Suppressor macrophage treated with lipopolysaccharide for 1 hour (primary cell): ENCODE measurements at regions not wholly inside any gene's neighbourhood (a gene's known extent, or its start where the extent isn't known, plus 50 kb on each side); places are given as distances from the start of the nearest gene placed in this dataset.

ENCODE experiments used
- DNase-seq, 3 donors: peaks; one replicate each; pipeline ENCODE4 v3.0.0-alpha.2; 2020 to 2022

DNA sequence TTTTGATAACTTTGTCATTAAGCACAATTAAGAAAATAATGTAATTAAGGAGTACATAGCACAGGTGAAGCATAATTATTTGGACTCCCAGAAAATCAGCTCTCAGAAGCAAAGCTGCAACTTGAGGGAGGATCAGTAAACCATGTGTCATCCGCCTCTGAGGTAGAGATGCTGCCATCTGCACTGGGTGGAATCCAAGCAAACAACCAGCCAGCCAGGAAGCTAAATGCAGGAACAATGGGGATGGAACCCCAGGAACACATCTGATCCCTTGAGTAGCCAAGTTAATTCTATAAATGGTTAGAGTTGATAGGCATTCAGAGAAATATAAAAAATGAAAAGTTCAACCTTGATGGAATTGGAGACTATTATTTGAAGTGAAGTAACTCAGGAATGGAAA is 520.2 kb downstream of the RFC3 start:
- DNase-seq: no peak

DNA sequence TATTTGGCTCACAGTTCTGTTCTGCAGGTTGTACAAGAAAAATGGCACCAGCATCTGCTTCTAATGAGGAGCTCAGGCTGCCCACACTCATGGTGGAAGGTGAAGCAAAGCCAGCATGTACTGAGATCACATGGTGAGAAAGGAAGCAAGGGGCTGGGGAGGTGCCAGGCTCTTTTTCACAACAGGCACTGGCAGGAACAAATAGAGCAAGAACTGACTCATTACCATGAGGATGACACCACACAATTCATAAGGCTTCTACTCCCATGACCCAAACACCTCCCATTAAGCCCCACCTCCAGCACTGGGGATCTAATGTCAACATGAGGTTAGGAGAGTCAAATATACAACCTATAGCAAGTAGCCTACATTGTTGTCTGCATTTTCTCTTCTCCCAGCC is 522.6 kb downstream of the RFC3 start:
- no peak for DNase-seq

DNA sequence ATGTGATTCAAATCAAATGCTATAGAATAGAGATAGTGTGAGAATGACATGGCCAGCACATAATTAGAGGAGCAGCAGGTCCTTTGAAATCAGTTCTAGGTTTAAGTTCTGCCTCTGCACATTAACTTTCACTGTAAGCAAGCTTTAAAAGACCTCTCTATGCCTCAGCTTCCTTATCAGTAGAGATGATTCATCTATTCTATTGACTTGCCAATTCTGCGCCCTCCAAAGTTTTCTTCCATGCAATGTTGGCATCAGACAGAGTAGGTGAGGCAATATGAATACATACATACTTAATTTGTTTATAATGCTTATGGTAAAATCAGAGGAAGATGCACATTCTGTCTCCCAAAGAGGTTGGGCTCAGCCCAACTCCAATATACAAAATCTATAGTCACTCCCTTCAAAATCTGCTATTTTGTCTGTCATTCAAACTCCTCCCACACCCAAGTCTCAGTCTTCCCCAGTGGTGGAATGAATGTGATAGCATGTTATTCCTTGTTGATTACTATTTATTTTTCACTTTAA is 525.5 kb downstream of the RFC3 start:
- no peak for DNase-seq

DNA sequence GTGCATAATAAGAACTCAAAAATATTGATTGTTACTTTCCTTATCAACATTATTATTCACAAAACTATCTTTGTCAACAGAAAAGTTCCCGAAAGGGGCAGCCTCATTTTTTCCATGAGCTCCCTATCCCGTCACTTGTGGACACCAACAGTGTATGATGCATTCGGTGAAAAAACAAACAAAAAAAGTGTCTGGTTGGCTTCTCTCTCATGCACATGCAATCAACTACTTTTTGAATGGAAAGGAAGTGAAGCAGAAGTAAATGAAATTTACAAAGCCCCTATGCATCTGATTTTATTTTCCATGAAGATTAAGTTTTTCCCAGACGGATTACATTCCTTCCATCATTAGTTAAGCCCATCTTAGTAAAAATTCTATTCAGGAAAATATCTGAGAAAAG is 526.9 kb downstream of the RFC3 start:
- DNase-seq: no peak

DNA sequence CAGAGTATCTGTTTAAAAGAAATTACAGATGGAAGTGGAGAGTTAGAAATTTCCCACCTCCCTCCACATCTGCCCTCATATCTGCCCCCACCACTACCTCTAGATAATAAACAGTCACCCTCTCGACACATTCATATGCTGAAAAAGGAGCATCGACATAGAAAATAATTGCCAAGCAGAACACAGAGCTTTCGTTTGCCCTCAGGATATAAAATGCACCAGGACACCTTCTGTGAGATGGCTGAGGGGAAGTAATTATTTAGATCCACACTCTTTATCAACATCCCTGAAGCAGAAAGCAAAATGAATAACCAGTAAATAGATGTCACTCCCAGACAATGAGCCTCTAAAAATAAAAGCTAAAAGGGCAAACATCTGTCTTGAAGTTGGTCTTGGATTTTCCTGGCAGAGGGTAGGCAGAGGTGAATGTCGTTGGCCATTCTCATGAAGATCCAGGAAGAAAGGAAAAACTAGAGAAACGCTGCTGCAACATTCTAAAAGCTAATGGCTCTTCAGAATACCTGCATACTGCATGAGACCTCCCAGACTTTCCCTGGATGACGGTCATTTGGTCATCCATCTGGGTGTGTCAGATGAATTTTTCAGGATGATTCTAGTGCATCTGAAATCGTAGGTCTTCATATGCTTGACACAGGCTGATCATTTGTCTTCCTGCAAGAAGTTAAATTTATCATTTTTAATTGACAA is 527.5 kb downstream of the RFC3 start:
- DNase-seq: no peak

DNA sequence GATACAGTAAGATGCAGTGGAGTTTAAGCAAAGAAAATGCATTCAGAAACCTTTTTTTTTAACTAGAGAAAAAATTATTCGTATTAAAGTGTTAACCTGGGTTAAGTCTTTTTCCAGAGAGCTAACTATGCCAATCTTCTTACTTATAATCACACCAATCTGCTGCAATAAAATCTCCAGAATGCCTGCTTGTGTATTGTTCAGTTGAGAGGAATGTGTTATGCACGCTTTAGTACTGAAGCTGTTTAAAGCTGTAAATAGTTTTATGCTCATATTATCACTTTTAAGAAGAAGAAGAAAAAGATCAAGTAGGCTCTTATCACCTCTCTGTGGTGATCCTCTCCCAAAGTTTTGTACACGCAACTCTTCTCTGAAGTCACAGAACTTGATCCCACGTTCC is 528.7 kb downstream of the RFC3 start:
- no peak for DNase-seq

DNA sequence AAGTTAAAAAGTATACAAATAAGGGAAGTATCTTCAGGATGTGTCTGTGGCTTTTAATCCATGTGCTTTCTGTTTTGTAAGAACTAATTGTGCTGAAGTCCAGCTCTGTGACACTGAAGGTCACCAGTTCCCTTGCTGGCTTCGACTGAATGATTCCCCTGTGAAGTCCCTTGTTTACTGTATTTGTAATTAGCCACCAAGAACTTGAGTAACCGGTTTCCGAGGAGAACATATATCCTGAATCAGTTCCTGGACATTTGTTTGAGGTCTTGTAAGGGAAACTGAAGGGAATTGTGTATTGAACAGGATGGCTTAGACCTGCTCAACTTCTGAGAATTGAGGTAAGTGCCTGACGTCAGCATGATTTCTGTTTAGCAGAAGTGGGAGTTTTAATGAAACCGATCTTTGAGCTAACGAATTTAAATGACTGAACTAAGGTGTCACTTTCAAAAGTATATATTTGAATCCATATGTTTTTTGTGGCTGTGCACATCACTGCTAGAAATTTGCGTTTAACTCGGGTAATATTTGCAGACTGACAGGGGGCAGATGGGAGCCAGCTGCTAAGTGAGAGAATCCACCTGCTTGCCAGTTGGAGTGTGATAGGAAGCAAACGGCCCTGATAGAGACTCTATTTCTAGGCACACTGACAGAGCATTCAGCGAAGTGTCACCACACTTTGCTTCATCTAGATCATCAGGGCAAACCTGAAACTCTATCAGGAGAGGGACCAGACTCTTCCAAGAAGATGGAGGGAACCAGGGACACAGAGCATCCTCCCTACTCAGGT is 530.0 kb downstream of the RFC3 start:
- DNase-seq: no peak

DNA sequence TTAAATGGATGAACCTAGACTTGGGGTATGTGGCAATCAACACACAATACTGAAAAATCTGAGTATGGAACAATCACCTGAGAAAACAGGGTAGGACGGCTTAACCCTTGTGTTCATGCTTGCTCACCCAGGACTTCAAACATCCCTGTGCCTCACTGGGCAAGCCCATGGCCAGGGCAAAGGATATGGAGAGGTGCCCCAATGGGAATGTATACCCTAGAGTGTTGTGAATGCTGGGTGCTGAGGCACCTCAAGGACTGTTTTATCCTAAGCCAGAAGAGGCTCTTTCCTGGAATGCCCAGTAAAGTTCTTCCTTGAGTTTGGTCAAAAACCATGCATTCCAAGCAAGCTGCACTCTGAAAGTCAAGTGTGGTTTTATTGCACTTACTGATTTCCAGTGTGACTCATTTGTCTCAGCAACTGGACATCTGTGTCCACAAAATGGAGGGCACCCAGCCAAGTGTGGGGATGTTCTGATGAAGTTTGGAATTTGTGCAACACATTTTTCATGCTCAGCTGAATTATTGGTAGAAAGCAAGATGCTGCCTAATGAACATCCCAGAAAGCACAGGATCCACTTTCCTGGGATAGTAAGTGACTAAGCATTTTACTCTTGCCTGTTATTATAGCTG is 531.3 kb downstream of the RFC3 start:
- no peak for DNase-seq

DNA sequence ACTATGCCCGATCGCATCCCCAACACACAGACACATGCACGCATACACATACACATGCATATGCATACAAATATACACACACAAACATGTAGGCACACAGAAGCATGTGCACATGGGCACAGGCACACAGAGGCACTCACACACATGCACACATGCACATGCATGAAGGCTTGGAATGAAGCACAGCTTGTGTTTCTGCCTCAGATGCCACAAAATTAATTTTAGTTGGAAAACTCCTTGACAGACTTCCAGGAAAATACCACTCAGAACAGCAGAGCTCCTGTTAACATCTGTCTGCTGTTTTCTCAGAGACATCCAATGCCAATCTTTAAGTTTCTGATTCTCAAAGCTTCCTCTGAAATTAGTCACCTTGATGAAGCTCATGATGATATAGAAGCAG is 532.7 kb downstream of the RFC3 start:
- DNase-seq: no peak

DNA sequence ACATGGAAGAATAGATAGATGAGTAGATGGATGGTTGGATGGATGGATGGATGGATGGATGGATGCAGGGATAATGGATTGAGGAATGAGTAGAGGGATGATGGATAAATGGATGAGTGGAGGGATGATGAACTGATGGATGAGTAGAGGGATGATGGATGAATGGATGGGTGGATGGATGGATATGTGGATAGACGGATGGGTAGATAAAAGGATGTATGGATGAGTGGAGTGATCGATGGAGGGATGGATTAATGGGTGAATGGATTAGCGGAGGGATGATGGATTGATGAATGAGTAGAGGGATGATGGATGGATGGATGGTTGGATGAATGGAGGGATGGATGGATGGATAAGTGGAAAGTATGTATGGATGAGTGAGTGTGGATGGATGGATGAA is 533.2 kb downstream of the RFC3 start:
- DNase-seq: no peak

DNA sequence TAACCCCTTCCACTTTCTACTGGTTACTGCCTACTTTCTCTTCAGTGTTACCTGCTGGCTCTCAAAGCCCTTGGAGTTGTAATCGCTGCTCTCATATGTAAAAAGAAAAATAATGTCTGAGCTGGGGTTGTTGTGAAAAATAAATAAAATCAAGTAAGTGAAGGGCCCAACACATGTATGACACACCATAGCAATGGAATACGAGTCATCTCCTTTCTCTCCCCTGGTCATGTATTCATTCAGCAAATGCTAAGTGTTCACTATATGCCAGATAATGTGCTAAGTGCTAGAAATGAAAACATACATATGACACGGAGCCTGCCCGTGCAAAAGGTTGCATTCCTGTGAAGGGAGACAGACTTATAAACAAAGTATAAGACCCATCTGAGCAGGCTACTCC is 535.0 kb downstream of the RFC3 start:
- no peak for DNase-seq

DNA sequence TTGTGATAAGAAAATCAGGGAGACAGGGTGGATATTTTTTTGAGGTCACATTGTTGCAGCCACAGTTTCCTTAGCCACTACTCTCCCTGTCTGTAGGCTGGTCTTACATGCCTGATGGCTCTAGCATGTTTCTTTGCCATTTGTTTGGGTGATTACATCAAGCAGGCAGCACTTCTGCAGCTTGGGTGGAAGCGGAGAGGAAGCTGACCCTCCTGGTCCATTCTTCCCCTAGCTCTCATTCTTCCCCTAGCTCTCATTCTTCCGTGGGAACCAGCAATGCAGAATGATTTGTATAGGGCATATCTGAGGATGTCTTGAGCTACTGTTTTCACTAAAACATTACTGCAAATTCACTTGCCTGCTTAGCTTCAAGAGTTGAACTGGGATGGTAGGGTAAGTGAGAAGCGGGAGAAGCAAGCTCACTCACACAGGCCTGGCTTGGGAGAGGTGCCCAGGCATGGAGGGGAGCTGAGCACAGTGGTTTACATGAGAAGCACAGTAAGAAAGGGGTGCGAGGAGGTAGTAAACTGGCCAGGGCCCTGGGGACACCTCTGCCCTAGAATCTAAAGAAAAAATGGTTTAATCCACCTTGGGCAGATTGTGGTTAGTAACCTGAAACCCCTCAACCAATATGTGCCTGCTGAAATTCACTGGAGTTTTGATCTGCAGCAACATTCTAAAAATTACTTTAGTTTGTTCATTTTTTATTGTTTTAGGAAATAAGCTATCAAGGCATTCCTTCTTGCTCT is 538.9 kb downstream of the RFC3 start:
- no peak for DNase-seq

DNA sequence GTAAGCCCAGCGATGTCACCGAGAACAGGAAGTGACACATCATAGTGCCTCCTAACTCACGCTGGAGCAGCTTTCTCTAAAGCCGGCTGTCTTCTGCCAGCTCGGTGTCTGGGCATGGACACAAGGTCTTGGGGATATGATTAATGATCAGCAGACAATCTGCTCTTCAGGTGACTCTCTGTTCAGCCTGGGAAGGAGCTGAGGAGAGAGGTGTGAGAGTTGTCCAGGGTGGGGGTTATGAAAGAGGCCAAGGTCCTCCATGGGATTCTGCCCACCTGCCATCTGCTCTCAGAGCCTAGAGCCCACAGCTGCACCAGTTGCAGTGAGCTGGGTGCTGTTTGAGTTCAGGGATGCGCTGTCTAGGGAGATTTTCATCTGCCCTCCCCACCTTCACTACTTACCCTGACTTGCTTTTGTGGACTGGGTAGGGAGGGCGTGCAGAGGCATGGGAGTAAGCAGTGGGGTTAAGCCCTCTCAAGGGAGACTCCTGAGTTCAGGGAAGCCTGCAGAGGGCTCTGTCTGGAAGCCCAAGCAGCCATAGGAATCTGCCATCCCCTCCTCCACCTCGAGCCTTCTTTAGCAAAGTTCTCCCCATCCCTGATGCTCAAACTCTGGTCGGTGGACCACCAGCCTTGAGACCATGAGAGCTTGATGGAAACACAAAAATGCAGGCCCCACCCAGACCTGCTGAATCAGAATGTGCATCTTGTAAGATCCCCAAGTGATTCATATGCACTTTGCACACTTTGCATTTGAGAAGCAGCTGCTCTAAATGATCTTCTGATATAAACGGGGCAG is 539.7 kb downstream of the RFC3 start:
- DNase-seq: no peak

DNA sequence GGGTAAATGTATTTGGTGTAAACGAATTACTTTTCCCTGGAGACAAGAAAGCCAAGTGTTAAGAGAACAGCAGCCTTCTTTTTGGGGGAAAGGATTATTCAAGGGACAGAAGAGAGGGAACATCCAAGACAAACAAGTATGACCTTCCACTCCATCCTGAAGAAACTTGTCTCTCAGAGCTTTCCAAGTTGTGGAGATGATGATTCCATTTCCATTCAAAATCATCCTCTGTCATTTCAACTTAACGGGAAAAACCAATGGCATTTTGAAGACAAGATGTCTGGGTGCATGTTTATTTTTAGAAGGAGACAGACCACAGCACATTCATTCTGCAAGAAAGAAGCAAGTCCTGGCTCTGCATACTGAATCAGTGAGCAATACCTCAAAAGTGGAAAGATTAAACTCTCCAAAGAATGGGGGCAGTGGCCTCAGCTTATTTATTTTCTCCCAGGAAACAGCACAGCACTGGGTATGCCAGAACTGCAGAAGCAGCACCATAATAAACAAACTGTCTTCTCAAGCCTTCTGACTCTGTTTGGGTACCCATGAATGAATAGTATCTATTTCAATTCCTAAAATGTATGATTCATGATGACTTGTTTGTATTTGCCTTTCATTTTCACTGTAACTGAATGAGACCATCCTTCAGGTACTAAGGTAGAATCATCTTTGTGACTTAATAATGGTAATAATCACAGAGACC is 541.0 kb downstream of the RFC3 start:
- DNase-seq: no peak

DNA sequence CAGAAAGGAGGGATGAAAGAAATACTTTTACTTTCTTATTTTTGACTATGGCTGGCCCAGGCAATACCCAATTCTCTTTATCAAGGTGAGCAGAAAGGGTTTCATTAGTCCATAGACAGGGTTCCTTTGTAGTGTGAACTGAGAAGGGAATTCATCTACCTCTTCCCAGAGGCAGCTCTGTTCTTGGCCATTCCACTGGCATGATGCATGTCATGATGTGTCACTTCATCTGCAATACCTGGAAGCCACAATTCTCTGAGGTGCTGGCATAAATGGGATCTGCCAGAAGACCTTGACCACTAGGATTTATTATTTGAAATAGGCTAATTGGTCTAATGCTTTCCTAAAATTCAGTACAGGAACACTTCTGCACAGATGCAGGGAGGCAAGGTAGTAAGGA is 542.8 kb downstream of the RFC3 start:
- DNase-seq: no peak

DNA sequence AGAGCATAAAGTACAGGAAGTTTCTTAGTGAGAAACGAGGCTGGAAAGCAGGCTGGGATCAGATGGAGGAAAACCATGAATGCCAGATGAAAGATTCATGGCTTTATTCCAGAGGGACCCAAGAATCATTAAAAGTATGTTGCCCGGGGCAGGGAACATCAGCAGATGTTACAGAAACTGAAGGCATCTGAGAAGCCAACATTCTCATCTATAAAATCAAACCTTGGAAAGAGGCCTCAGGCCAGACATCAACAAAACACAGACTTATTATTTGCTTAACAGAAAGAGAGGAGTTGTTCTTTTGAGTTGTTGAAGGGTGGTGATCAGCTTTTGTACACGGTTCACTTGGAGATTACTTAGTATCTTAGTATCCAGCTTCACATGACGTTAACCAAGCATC is 543.6 kb downstream of the RFC3 start:
- no peak for DNase-seq

DNA sequence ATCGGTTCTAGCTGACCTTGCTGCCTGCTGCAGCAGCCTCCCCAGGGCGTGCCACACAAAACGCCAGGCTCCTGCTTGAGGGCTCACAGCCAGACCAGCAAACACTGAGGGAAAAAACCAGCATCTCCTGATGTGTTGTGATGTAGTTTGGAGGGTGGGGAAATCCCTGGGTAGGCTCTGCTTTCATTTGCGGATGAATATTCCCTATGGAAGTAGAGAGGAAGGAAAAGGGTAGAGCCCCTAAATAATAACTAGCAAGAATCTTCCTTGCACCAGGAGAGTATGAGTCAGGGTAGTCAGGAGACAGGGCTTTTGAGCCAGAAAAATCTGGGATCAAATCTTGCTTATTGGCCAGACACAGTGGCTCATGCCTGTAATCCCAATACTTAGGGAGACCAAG is 545.3 kb downstream of the RFC3 start:
- no peak for DNase-seq

DNA sequence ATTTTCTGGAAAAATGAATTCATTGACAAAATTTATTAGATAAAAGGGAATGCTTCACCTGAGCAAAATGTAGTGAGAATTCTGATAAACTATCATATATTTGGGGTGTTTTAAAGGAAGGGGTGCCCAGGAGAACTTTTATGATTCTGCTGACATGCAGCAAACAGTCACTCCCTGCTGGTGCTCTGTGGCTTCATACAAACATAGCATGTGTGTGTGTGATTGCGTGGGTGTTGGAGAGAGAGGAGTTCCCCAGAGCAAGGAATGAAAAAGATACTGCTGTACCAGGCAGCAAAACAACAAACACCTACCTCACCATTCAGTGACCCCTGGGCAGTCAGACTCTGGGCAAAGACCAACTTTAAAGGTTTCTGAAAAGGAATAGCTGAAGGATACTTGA is 546.7 kb downstream of the RFC3 start:
- DNase-seq: no peak

DNA sequence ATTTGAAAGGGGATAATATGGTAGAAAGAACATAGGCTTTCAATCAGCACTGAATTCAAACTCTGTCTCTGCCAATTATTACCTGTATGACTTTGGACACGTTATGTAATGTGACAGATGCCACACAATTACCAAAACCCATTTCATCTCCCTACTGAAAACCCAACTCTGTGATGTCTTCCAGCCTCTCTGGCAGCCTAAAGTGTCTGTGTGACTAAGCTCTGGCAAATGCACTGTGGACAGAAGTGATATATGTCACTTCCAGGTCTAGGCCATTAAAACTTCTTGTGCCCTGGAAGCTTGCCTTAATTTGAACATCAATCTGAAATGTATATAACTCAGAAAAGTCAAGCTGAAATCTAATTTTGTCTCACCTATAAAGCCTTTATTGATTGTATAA is 552.0 kb downstream of the RFC3 start:
- DNase-seq: no peak

DNA sequence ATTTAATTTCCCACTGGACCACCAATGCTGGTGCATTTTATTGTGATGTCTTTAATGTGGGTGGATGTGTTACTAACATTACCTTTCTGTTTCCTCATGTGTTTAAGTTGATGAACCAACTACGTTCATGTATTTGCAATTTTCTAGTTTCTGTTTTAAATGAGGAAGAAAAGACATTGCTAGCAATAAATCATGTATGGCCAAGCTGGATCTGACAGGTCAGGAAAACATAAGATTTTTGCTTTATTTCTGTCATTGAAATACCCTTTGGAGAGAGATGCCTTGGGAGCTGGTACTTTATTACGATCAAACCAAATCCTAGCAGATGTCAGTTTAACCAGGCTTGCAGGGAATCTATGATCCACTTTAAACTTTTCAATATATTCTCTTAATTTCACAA is 553.2 kb downstream of the RFC3 start:
- DNase-seq: no peak

DNA sequence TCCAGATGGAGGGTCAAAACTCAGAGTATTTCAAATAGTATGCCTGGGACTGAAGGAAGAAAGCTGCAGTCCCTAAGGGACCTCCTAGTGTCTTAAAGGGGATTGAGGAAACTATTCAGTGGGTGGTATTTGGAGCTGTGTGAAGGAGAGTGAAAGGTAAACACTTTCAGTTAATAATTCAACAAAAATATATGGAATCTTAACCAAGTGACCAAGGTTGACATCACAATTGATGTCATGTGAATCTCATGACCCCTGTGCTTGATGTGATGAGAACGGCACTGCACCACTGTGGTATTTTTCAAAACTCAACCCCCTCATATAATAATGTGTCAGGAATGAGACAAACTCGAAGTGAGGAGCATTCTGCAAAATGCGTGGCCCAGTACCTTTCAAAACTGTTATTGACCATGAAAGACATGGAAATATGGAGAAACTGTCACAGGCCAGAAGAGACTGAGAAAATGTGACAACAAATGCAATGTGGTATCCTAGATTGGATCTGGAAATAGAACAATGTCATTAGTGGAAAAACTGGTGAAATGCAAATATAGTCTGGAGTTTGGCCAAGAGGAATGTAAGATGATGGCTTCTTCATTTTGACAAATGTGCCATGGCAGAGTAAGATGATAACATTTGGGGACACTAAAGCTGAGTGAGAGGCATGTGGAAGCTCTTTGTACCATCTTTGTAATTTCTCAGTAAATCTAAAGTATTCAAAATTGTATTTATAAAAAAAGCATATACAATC is 553.9 kb downstream of the RFC3 start:
- no peak for DNase-seq
